ENCODE measurements at regions not wholly inside any gene's neighbourhood (a gene's known extent, or its start where the extent isn't known, plus 50 kb on each side); places are given as distances from the start of the nearest gene placed in this dataset.

GRCh38 chr2:150589681-150590080, 102.2 kb upstream of the RND3 start:
- H3K4me2 ChIP-seq (ENCODE audit: low read length) = no peak overlapping the region
- ChIA-PET RAD21 (ENCODE audit: low non-redundant PET in 1 of 2, low total read pairs in 2 of 2, uncharacterized antibody in 2 of 2, unreplicated experiment in 2 of 2) (no interaction called here), POLR2A (no interaction called here), CTCF (no interaction called here)
- no peak overlapping the region for H3K27ac ChIP-seq (ENCODE audit: low read depth, low read length)
- no peaks in the 10 kb centered on the region for H3K4me1 ChIP-seq (ENCODE audit: control insufficient read depth in 1 of 2, insufficient read depth in 2 of 2, low read length in 2 of 2)
- no TSS peak for BruUV-seq (replicated peaks)
- ATAC-seq (no peak), DNase-seq (ENCODE audit: low read depth, low spot score) (no peak)
- H3K4me3 ChIP-seq (replicated peaks in 1 of 2; ENCODE audit: low read depth in 1 of 2, low read length in 2 of 2) = no peak overlapping the region
- no peaks in the 10 kb centered on the region for H3K9me3 ChIP-seq (ENCODE audit: control insufficient read depth in 1 of 2, insufficient read depth in 1 of 2, low read depth in 1 of 2, low read length in 2 of 2)
- no peaks in the 10 kb centered on the region for H4K20me1 ChIP-seq (ENCODE audit: insufficient read depth)
- H2AFZ ChIP-seq (ENCODE audit: low read depth, low read length, poor library complexity, severe bottlenecking) = no peak overlapping the region
- no peaks in the 10 kb centered on the region for H3K79me2 ChIP-seq (ENCODE audit: insufficient read depth, low read length)
- no peak overlapping the region for H3K9ac ChIP-seq (ENCODE audit: low read length)
- no peaks in the 10 kb centered on the region for H3K27me3 ChIP-seq (ENCODE audit: insufficient read depth, low read length)
- no peaks in the 10 kb centered on the region for H3K36me3 ChIP-seq (ENCODE audit: control insufficient read depth in 1 of 2, insufficient read depth in 2 of 2, low read length in 2 of 2)
- intact Hi-C loops (cut with micrococcal nuclease) = loop anchor here (10.0 kb wide), 1 partner anchor 1035 kb away; no protein-coding TSS in a partner anchor
- no peaks in the 10 kb centered on the region for H3K9me2 ChIP-seq (ENCODE audit: insufficient read depth)
- TF ChIP-seq ZBTB33 (IDR thresholded peaks at IDR 0.05; ENCODE audit: extremely low read depth, insufficient replicate concordance, low read length) = no peak
- TF ChIP-seq JUND (IDR thresholded peaks at IDR 0.05) = no peak
- TF ChIP-seq REST (IDR thresholded peaks at IDR 0.05; ENCODE audit: low read depth) = no peak
- TF ChIP-seq CEBPB (IDR thresholded peaks at IDR 0.05; ENCODE audit: low read depth) = no peak
- no peak for TF ChIP-seq SIN3A (IDR thresholded peaks at IDR 0.05; ENCODE audit: low read depth)
- no peak for TF ChIP-seq YY1 (IDR thresholded peaks at IDR 0.05; ENCODE audit: extremely low read depth, insufficient replicate concordance, low read depth, low read length)
- no peak for TF ChIP-seq POLR2A (IDR thresholded peaks at IDR 0.05; ENCODE audit: borderline replicate concordance, extremely low read depth, insufficient read depth, insufficient read length)
- no peak for TF ChIP-seq CBX3 (IDR thresholded peaks at IDR 0.05; ENCODE audit: low read depth)
- TF ChIP-seq MAX (IDR thresholded peaks at IDR 0.05) = no peak
- no peak for TF ChIP-seq EGR1 (IDR thresholded peaks at IDR 0.05; ENCODE audit: low read depth)
- no peak for TF ChIP-seq POLR2AphosphoS5 (IDR thresholded peaks at IDR 0.05; ENCODE audit: low read depth, low read length)
- TF ChIP-seq SP1 (IDR thresholded peaks at IDR 0.05; ENCODE audit: low read depth) = no peak
- TF ChIP-seq ZNF274 (IDR thresholded peaks at IDR 0.05; ENCODE audit: low read depth, low read length) = no peak
- TF ChIP-seq ZFX (IDR thresholded peaks at IDR 0.05) = no peak
- no peak for TF ChIP-seq RAD21 (IDR thresholded peaks at IDR 0.05; ENCODE audit: low read depth)
- no peak for TF ChIP-seq TCF7L2 (IDR thresholded peaks at IDR 0.05; ENCODE audit: borderline replicate concordance, extremely low read depth, insufficient read depth, insufficient read length)
- TF ChIP-seq CTCF (IDR thresholded peaks at IDR 0.05 in 2 of 3, conservative IDR thresholded peaks at IDR 0.05 in 1 of 3; ENCODE audit: borderline replicate concordance in 1 of 3, insufficient read depth in 1 of 3, low read depth in 2 of 3, low read length in 2 of 3) = no peak
- no peak for TF ChIP-seq ELF1 (IDR thresholded peaks at IDR 0.05; ENCODE audit: borderline replicate concordance, low read depth)
- TF ChIP-seq EZH2phosphoT487 (IDR thresholded peaks at IDR 0.05; ENCODE audit: borderline replicate concordance) = no peak
